WTC11 (cell line): ENCODE measurements at regions not wholly inside any gene's neighbourhood (a gene's known extent, or its start where the extent isn't known, plus 50 kb on each side); places are given as distances from the start of the nearest gene placed in this dataset.

Source experiments
- ATAC-seq: fragments of 200-7000 bp; cut with Tn5 transposase; 2 replicates; pipeline ENCODE4 v1.10.0; 2021; ENCODE audit warnings: mild to moderate bottlenecking, moderate library complexity
- CTCF ChIA-PET: fragments of 300-600 bp; sonication (Branson Sonifier 250); formaldehyde crosslinking; loops from one replicate; lab custom pipeline; 2021; ENCODE audit warnings: antibody characterized with exemption; lab: Charles Lee
- POLR2A ChIA-PET: fragments of 350-600 bp; sonication (Branson Sonifier 250); formaldehyde crosslinking; loops from one replicate; lab custom pipeline; 2021; ENCODE audit warnings: antibody characterized with exemption; lab: Charles Lee
- DNase-seq: peaks from one replicate; pipeline ENCODE4 v3.0.0; 2021; ENCODE audit warnings: low spot score
- H3K27ac Mint-ChIP-seq: 2 replicates; pipeline ENCODE4 v1.8.0; 2021; ENCODE audit warnings: mixed read lengths
- H3K27me3 Mint-ChIP-seq: 2 replicates; pipeline ENCODE4 v1.8.0; 2021; ENCODE audit warnings: low read depth, mild to moderate bottlenecking, moderate library complexity, mixed read lengths
- H3K36me3 Mint-ChIP-seq: 2 replicates; pipeline ENCODE4 v1.8.0; 2021; ENCODE audit warnings: mixed read lengths
- H3K4me1 Mint-ChIP-seq: 2 replicates; pipeline ENCODE4 v1.8.0; 2022; ENCODE audit warnings: mixed read lengths
- H3K4me3 Mint-ChIP-seq: 2 replicates; pipeline ENCODE4 v1.8.0; 2021; ENCODE audit warnings: mild to moderate bottlenecking, moderate library complexity, mixed read lengths
- H3K9me3 Mint-ChIP-seq: 2 replicates; pipeline ENCODE4 v1.8.0; 2021; ENCODE audit warnings: mixed read lengths
- ATF6 ChIP-seq: sonication (generic); formaldehyde crosslinking; IDR thresholded peaks from 2 replicates; pipeline ENCODE4 v1.8.1; 2023; ENCODE audit warnings: mild to moderate bottlenecking, missing genetic modification reagents
- HMGA2 ChIP-seq: fragments of 250-450 bp; sonication (Bioruptor Pico); IDR thresholded peaks from 2 replicates; pipeline ENCODE4 v1.4.0; 2021; ENCODE audit warnings: mild to moderate bottlenecking, moderate library complexity
- IRF1 ChIP-seq: sonication (generic); formaldehyde crosslinking; IDR thresholded peaks from 2 replicates; pipeline ENCODE4 v1.8.0; 2023; ENCODE audit warnings: missing genetic modification reagents
- MAX ChIP-seq: sonication (generic); formaldehyde crosslinking; IDR thresholded peaks from 2 replicates; pipeline ENCODE4 v1.8.0; 2022; ENCODE audit warnings: mild to moderate bottlenecking, missing genetic modification reagents
- NFATC4 ChIP-seq: fragments of 250-450 bp; sonication (Bioruptor Pico); IDR thresholded peaks from 2 replicates; pipeline ENCODE4 v1.9.0; 2021; ENCODE audit warnings: mild to moderate bottlenecking
- RORB ChIP-seq: fragments of 250-450 bp; sonication (Bioruptor Pico); IDR thresholded peaks from 2 replicates; pipeline ENCODE4 v1.9.0; 2021; ENCODE audit warnings: mild to moderate bottlenecking
- SMAD4 ChIP-seq: sonication (generic); formaldehyde crosslinking; IDR thresholded peaks from 2 replicates; pipeline ENCODE4 v1.8.0; 2022; ENCODE audit warnings: mild to moderate bottlenecking, missing genetic modification reagents
- TEAD1 ChIP-seq: sonication (generic); formaldehyde crosslinking; IDR thresholded peaks from 2 replicates; pipeline ENCODE4 v1.8.0; 2022; ENCODE audit warnings: mild to moderate bottlenecking, missing genetic modification reagents
- ZMAT4 ChIP-seq: fragments of 250-450 bp; sonication (Bioruptor Pico); IDR thresholded peaks from 2 replicates; pipeline ENCODE4 v1.9.0; 2021; ENCODE audit warnings: mild to moderate bottlenecking
- ZNF121 ChIP-seq: sonication (generic); formaldehyde crosslinking; IDR thresholded peaks from 2 replicates; pipeline ENCODE4 v1.8.0; 2023; ENCODE audit warnings: missing genetic modification reagents
- ZNF232 ChIP-seq: sonication (generic); formaldehyde crosslinking; IDR thresholded peaks from 2 replicates; pipeline ENCODE4 v1.8.0; 2022; ENCODE audit warnings: mild to moderate bottlenecking, missing genetic modification reagents
- ZNF263 ChIP-seq: sonication (generic); formaldehyde crosslinking; IDR thresholded peaks from 2 replicates; pipeline ENCODE4 v1.8.1; 2022; ENCODE audit warnings: low read depth, mild to moderate bottlenecking, moderate library complexity, missing genetic modification reagents
- ZNF396 ChIP-seq: fragments of 250-450 bp; sonication (Bioruptor Pico); IDR thresholded peaks from 2 replicates; pipeline ENCODE4 v1.8.0; 2021; ENCODE audit warnings: mild to moderate bottlenecking, moderate library complexity, borderline replicate concordance
- TF ChIP-seq, protein P1 (sequence below): sonication (generic); formaldehyde crosslinking; IDR thresholded peaks from 2 replicates; pipeline ENCODE4 v1.8.0; 2023; ENCODE audit warnings: mild to moderate bottlenecking, missing genetic modification reagents
- TF ChIP-seq, protein P2 (sequence below): fragments of 250-450 bp; sonication (Bioruptor Pico); IDR thresholded peaks from 2 replicates; pipeline ENCODE4 v1.8.0; 2021; ENCODE audit warnings: mild to moderate bottlenecking
- TF ChIP-seq, protein P3 (sequence below): sonication (generic); formaldehyde crosslinking; conservative IDR thresholded peaks from 2 replicates; pipeline ENCODE4 v1.8.1; 2023; ENCODE audit warnings: mild to moderate bottlenecking, low read depth, missing genetic modification reagents, moderate library complexity
- TF ChIP-seq, protein P4 (sequence below): fragments of 250-450 bp; sonication (Bioruptor Pico); IDR thresholded peaks from 2 replicates; pipeline ENCODE4 v2.1.2; 2022; ENCODE audit warnings: mild to moderate bottlenecking, moderate library complexity
- TF ChIP-seq, protein P5 (sequence below): sonication (generic); formaldehyde crosslinking; IDR thresholded peaks from 2 replicates; pipeline ENCODE4 v1.8.0; 2022; ENCODE audit warnings: missing genetic modification reagents
- TF ChIP-seq, protein P6 (sequence below): sonication (generic); formaldehyde crosslinking; IDR thresholded peaks from 2 replicates; pipeline ENCODE4 v1.8.1; 2023; ENCODE audit warnings: mild to moderate bottlenecking, missing genetic modification reagents, moderate library complexity

- Mint-ChIP-seq H3K27me3 (no peaks in the 10 kb centered on the region), H3K9me3 (peaks cover 4% of the 10 kb centered on the region; the same call in 1 of the 2 replicates), H3K4me1 (no peaks in the 10 kb centered on the region), H3K4me3 (no peak overlapping the region), H3K27ac (no peak overlapping the region), H3K36me3 (no peaks in the 10 kb centered on the region)
- TF ChIP-seq ZNF121 (CRISPR knock-in tag) (no peak), NFATC4 (CRISPR knock-in tag) (no peak), ZNF396 (CRISPR knock-in tag) (no peak), ZNF263 (CRISPR knock-in tag) (no peak), ZNF232 (CRISPR knock-in tag) (no peak), ZMAT4 (CRISPR knock-in tag) (no peak), ATF6 (CRISPR knock-in tag) (no peak), TEAD1 (no peak), HMGA2 (CRISPR knock-in tag) (no peak), IRF1 (CRISPR knock-in tag) (no peak), SMAD4 (CRISPR knock-in tag) (no peak), RORB (CRISPR knock-in tag) (no peak), MAX (CRISPR knock-in tag) (no peak)
- TF ChIP-seq, protein P1, sequence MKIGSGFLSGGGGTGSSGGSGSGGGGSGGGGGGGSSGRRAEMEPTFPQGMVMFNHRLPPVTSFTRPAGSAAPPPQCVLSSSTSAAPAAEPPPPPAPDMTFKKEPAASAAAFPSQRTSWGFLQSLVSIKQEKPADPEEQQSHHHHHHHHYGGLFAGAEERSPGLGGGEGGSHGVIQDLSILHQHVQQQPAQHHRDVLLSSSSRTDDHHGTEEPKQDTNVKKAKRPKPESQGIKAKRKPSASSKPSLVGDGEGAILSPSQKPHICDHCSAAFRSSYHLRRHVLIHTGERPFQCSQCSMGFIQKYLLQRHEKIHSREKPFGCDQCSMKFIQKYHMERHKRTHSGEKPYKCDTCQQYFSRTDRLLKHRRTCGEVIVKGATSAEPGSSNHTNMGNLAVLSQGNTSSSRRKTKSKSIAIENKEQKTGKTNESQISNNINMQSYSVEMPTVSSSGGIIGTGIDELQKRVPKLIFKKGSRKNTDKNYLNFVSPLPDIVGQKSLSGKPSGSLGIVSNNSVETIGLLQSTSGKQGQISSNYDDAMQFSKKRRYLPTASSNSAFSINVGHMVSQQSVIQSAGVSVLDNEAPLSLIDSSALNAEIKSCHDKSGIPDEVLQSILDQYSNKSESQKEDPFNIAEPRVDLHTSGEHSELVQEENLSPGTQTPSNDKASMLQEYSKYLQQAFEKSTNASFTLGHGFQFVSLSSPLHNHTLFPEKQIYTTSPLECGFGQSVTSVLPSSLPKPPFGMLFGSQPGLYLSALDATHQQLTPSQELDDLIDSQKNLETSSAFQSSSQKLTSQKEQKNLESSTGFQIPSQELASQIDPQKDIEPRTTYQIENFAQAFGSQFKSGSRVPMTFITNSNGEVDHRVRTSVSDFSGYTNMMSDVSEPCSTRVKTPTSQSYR (CRISPR knock-in tag), result no peak
- TF ChIP-seq, protein P2, sequence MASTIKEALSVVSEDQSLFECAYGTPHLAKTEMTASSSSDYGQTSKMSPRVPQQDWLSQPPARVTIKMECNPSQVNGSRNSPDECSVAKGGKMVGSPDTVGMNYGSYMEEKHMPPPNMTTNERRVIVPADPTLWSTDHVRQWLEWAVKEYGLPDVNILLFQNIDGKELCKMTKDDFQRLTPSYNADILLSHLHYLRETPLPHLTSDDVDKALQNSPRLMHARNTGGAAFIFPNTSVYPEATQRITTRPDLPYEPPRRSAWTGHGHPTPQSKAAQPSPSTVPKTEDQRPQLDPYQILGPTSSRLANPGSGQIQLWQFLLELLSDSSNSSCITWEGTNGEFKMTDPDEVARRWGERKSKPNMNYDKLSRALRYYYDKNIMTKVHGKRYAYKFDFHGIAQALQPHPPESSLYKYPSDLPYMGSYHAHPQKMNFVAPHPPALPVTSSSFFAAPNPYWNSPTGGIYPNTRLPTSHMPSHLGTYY (CRISPR knock-in tag), result no peak
- TF ChIP-seq, protein P3, sequence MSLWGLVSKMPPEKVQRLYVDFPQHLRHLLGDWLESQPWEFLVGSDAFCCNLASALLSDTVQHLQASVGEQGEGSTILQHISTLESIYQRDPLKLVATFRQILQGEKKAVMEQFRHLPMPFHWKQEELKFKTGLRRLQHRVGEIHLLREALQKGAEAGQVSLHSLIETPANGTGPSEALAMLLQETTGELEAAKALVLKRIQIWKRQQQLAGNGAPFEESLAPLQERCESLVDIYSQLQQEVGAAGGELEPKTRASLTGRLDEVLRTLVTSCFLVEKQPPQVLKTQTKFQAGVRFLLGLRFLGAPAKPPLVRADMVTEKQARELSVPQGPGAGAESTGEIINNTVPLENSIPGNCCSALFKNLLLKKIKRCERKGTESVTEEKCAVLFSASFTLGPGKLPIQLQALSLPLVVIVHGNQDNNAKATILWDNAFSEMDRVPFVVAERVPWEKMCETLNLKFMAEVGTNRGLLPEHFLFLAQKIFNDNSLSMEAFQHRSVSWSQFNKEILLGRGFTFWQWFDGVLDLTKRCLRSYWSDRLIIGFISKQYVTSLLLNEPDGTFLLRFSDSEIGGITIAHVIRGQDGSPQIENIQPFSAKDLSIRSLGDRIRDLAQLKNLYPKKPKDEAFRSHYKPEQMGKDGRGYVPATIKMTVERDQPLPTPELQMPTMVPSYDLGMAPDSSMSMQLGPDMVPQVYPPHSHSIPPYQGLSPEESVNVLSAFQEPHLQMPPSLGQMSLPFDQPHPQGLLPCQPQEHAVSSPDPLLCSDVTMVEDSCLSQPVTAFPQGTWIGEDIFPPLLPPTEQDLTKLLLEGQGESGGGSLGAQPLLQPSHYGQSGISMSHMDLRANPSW (CRISPR knock-in tag), result no peak
- TF ChIP-seq, protein P4, sequence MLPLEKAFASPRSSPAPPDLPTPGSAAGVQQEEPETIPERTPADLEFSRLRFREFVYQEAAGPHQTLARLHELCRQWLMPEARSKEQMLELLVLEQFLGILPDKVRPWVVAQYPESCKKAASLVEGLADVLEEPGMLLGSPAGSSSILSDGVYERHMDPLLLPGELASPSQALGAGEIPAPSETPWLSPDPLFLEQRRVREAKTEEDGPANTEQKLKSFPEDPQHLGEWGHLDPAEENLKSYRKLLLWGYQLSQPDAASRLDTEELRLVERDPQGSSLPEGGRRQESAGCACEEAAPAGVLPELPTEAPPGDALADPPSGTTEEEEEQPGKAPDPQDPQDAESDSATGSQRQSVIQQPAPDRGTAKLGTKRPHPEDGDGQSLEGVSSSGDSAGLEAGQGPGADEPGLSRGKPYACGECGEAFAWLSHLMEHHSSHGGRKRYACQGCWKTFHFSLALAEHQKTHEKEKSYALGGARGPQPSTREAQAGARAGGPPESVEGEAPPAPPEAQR (CRISPR knock-in tag), result no peak
- TF ChIP-seq, protein P5, sequence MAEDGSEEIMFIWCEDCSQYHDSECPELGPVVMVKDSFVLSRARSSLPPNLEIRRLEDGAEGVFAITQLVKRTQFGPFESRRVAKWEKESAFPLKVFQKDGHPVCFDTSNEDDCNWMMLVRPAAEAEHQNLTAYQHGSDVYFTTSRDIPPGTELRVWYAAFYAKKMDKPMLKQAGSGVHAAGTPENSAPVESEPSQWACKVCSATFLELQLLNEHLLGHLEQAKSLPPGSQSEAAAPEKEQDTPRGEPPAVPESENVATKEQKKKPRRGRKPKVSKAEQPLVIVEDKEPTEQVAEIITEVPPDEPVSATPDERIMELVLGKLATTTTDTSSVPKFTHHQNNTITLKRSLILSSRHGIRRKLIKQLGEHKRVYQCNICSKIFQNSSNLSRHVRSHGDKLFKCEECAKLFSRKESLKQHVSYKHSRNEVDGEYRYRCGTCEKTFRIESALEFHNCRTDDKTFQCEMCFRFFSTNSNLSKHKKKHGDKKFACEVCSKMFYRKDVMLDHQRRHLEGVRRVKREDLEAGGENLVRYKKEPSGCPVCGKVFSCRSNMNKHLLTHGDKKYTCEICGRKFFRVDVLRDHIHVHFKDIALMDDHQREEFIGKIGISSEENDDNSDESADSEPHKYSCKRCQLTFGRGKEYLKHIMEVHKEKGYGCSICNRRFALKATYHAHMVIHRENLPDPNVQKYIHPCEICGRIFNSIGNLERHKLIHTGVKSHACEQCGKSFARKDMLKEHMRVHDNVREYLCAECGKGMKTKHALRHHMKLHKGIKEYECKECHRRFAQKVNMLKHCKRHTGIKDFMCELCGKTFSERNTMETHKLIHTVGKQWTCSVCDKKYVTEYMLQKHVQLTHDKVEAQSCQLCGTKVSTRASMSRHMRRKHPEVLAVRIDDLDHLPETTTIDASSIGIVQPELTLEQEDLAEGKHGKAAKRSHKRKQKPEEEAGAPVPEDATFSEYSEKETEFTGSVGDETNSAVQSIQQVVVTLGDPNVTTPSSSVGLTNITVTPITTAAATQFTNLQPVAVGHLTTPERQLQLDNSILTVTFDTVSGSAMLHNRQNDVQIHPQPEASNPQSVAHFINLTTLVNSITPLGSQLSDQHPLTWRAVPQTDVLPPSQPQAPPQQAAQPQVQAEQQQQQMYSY (CRISPR knock-in tag), result no peak
- TF ChIP-seq, protein P6, sequence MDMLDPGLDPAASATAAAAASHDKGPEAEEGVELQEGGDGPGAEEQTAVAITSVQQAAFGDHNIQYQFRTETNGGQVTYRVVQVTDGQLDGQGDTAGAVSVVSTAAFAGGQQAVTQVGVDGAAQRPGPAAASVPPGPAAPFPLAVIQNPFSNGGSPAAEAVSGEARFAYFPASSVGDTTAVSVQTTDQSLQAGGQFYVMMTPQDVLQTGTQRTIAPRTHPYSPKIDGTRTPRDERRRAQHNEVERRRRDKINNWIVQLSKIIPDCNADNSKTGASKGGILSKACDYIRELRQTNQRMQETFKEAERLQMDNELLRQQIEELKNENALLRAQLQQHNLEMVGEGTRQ (CRISPR knock-in tag), result no peak
- ChIA-PET POLR2A (no interaction called here), CTCF (no interaction called here)
- DNase-seq (no peak), ATAC-seq (no peak)
Observed at GRCh38 chr4:137206781-137207180, 325.5 kb downstream of the PCDH18 start.
